KBM-7 (cell line): ENCODE measurements at regions not wholly inside any gene's neighbourhood (a gene's known extent, or its start where the extent isn't known, plus 50 kb on each side); places are given as distances from the start of the nearest gene placed in this dataset.

Source experiments
- DNase-seq: peaks from one replicate; pipeline ENCODE4 v3.0.0-alpha.2; 2015
- in situ Hi-C: fragments of 300-500 bp; cut with MboI; formaldehyde crosslinking; loops from 2 replicates; pipeline ENCODE4 v1.14.3; 2020; ENCODE audit warnings: low sequenced_read_pairs, low pct_unique_long_range_greater_than_20kb, mixed read lengths

- in situ Hi-C loops, result no loop called here
- peak; percentile 48 for DNase-seq
Observed at GRCh38 chr22:46072981-46073682, 77.2 kb upstream of the PPARA start.

- in situ Hi-C loops, result no loop called here
- peak; percentile 57 for DNase-seq
Observed at GRCh38 chr22:46073683-46074504, 76.4 kb upstream of the PPARA start.

- DNase-seq, result peak; percentile 67
- in situ Hi-C loops, result no loop called here
Observed at GRCh38 chr22:46074771-46075551, 75.4 kb upstream of the PPARA start.

GRCh38 chr22:46075764-46076531 is 74.4 kb upstream of the PPARA start:
- DNase-seq, result peak; percentile 33

GRCh38 chr22:46076651-46077339 is 73.5 kb upstream of the PPARA start:
- in situ Hi-C loops, result no loop called here
- DNase-seq, result peak; percentile 54

More at GRCh38 chr22:46075764-46076531, 74.4 kb upstream of the PPARA start:
- in situ Hi-C loops, result no loop called here

GRCh38 chr22:46077669-46078099 is 72.6 kb upstream of the PPARA start:
- no peak for DNase-seq
- in situ Hi-C loops, result no loop called here

- in situ Hi-C loops, result no loop called here
- DNase-seq, result peak; percentile 25
Observed at GRCh38 chr22:46078241-46079092, 71.9 kb upstream of the PPARA start.

- no peak for DNase-seq
- in situ Hi-C loops, result no loop called here
Observed at GRCh38 chr22:46079093-46079860, 71.0 kb upstream of the PPARA start.

GRCh38 chr22:46079861-46080821 is 70.2 kb upstream of the PPARA start:
- DNase-seq, result no peak
- in situ Hi-C loops, result no loop called here

- no peak for DNase-seq
- in situ Hi-C loops, result no loop called here
Observed at GRCh38 chr22:46081036-46081830, 69.1 kb upstream of the PPARA start.

- no peak for DNase-seq
- in situ Hi-C loops, result no loop called here
Observed at GRCh38 chr22:46081831-46082210, 68.5 kb upstream of the PPARA start.

GRCh38 chr22:46082633-46083032 is 67.7 kb upstream of the PPARA start:
- no peak for DNase-seq
- in situ Hi-C loops, result no loop called here

GRCh38 chr22:46083383-46084350 is 66.7 kb upstream of the PPARA start:
- DNase-seq, result no peak
- in situ Hi-C loops, result no loop called here

- no peak for DNase-seq
- in situ Hi-C loops, result no loop called here
Observed at GRCh38 chr22:46084376-46084775, 66.0 kb upstream of the PPARA start.
